ENCODE measurements at regions not wholly inside any gene's neighbourhood (a gene's known extent, or its start where the extent isn't known, plus 50 kb on each side); places are given as distances from the start of the nearest gene placed in this dataset.
"Not testable (repeated sequence)": the region's sequence is repeated elsewhere in the genome, so short reads cannot be mapped to it uniquely, and the experiment has no call there.

DNA sequence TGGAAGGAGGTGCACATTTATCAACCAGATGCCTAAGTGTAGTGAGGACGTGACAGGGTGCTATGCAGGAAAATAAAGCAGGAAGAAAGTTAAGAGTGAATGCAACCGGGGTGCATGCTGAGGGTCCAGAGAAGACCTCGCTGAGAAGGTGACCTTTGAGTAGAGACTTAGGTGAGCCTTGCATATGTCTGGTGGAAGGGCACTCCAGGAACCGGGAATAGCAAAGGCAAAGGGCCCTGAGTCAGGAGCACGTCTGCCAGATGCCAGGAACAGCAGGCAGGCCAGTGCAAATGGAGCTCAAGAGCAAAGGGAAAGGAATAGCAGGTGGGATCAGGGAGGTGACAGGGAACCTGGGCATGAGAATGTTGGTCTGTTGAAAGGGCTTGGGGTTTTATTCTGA is 445.5 kb downstream of the PREX1 start:
- DNase-seq = no peak
- no peaks in the 10 kb centered on the region for H3K4me1 ChIP-seq (ENCODE audit: control insufficient read depth, insufficient read depth, low read length)
- no peaks in the 10 kb centered on the region for H3K9me3 ChIP-seq (ENCODE audit: control insufficient read depth, low read depth, low read length)
- H3K27me3 ChIP-seq (ENCODE audit: control insufficient read depth, insufficient read depth, low read length) = no peaks in the 10 kb centered on the region
- no peak overlapping the region for H3K4me3 ChIP-seq (ENCODE audit: low read length)
- WGBS (ENCODE audit: insufficient coverage, low lambda C conversion rate) = 75% methylated on average over 2 of the region's 5 CpGs
- no peaks in the 10 kb centered on the region for H3K36me3 ChIP-seq (ENCODE audit: control insufficient read depth, insufficient read depth, low read length)
- H3K27ac ChIP-seq (ENCODE audit: low read length) = no peak overlapping the region

GRCh38 chr20:48381353-48382120 is 446.3 kb downstream of the PREX1 start:
- Histone ChIP-seq H3K27ac (ENCODE audit: low read length) (peak overlapping the region; percentile 10), H3K27me3 (ENCODE audit: control insufficient read depth, insufficient read depth, low read length) (no peaks in the 10 kb centered on the region), H3K4me1 (ENCODE audit: control insufficient read depth, insufficient read depth, low read length) (no peaks in the 10 kb centered on the region), H3K9me3 (ENCODE audit: control insufficient read depth, low read depth, low read length) (no peaks in the 10 kb centered on the region), H3K36me3 (ENCODE audit: control insufficient read depth, insufficient read depth, low read length) (no peaks in the 10 kb centered on the region), H3K4me3 (ENCODE audit: low read length) (no peak overlapping the region)
- 31% methylated on average over 3 of the region's 12 CpGs for WGBS (ENCODE audit: insufficient coverage, low lambda C conversion rate)
- DNase-seq = no peak

DNA sequence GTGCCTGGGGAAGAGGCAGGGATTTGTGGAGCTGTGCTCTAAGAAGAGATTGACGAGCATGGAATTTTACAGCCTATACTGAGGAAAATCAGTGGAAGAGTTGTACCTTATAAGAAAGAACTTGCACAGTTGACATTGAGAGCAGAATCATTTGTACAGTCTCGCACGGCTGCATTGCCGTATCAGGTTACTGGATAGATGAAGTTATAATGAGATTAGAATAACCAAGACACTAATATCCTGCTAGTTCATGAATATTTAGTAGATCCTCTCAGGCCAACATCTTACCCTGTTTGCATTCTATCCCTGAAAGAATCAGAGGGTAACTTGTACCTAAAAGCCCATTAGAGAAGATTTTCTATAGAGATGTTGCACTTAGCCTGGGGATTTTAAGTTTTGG is 447.1 kb downstream of the PREX1 start:
- H3K36me3 ChIP-seq (ENCODE audit: control insufficient read depth, insufficient read depth, low read length) = no peaks in the 10 kb centered on the region
- H3K4me1 ChIP-seq (ENCODE audit: control insufficient read depth, insufficient read depth, low read length) = no peaks in the 10 kb centered on the region
- no peak for DNase-seq
- H3K4me3 ChIP-seq (ENCODE audit: low read length) = no peak overlapping the region
- no peaks in the 10 kb centered on the region for H3K9me3 ChIP-seq (ENCODE audit: control insufficient read depth, low read depth, low read length)
- no peak overlapping the region for H3K27ac ChIP-seq (ENCODE audit: low read length)
- WGBS (ENCODE audit: insufficient coverage, low lambda C conversion rate) = 100% methylated on average over 1 of the region's 4 CpGs
- H3K27me3 ChIP-seq (ENCODE audit: control insufficient read depth, insufficient read depth, low read length) = no peaks in the 10 kb centered on the region

GRCh38 chr20:48378976-48379675 is 448.7 kb downstream of the PREX1 start:
- peaks cover 2% of the 10 kb centered on the region for H3K27me3 ChIP-seq (ENCODE audit: control insufficient read depth, insufficient read depth, low read length)
- H3K4me3 ChIP-seq (ENCODE audit: low read length) = no peak overlapping the region
- no peaks in the 10 kb centered on the region for H3K9me3 ChIP-seq (ENCODE audit: control insufficient read depth, low read depth, low read length)
- no peaks in the 10 kb centered on the region for H3K4me1 ChIP-seq (ENCODE audit: control insufficient read depth, insufficient read depth, low read length)
- 100% methylated on average over 3 of the region's 8 CpGs for WGBS (ENCODE audit: insufficient coverage, low lambda C conversion rate)
- no peak for DNase-seq
- no peak overlapping the region for H3K27ac ChIP-seq (ENCODE audit: low read length)
- H3K36me3 ChIP-seq (ENCODE audit: control insufficient read depth, insufficient read depth, low read length) = no peaks in the 10 kb centered on the region

DNA sequence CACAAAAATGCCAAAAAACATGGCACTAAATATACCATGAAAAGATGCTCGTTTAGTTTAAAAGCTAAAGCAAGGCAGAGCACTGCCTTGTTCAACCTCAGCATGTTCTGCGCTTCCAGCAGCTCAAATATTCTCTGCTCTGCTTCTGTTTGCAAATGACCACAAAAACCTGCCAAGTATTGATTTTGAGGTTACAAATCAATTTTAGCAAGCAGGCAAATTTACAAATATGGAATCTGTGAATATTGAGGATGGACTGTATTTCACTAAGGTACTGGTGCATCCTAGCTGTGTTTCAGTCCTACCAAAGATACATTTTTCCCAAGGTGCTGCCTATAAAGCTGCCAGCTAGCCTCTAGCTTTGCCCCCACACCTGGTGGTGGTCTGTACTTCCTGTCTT is 449.9 kb downstream of the PREX1 start:
- H3K4me3 ChIP-seq (ENCODE audit: low read length) = no peak overlapping the region
- no peak for DNase-seq
- WGBS (ENCODE audit: insufficient coverage, low lambda C conversion rate) = no CpG with 5 or more reads among the region's 2 CpGs
- no peaks in the 10 kb centered on the region for H3K9me3 ChIP-seq (ENCODE audit: control insufficient read depth, low read depth, low read length)
- peaks cover 2% of the 10 kb centered on the region for H3K27me3 ChIP-seq (ENCODE audit: control insufficient read depth, insufficient read depth, low read length)
- no peaks in the 10 kb centered on the region for H3K36me3 ChIP-seq (ENCODE audit: control insufficient read depth, insufficient read depth, low read length)
- H3K4me1 ChIP-seq (ENCODE audit: control insufficient read depth, insufficient read depth, low read length) = no peaks in the 10 kb centered on the region
- no peak overlapping the region for H3K27ac ChIP-seq (ENCODE audit: low read length)

- Histone ChIP-seq H3K9me3 (ENCODE audit: control insufficient read depth, low read depth, low read length) (no peaks in the 10 kb centered on the region), H3K4me1 (ENCODE audit: control insufficient read depth, insufficient read depth, low read length) (no peaks in the 10 kb centered on the region)
Measured at GRCh38 chr20:48375804-48376203, 452.0 kb downstream of the PREX1 start.

DNA sequence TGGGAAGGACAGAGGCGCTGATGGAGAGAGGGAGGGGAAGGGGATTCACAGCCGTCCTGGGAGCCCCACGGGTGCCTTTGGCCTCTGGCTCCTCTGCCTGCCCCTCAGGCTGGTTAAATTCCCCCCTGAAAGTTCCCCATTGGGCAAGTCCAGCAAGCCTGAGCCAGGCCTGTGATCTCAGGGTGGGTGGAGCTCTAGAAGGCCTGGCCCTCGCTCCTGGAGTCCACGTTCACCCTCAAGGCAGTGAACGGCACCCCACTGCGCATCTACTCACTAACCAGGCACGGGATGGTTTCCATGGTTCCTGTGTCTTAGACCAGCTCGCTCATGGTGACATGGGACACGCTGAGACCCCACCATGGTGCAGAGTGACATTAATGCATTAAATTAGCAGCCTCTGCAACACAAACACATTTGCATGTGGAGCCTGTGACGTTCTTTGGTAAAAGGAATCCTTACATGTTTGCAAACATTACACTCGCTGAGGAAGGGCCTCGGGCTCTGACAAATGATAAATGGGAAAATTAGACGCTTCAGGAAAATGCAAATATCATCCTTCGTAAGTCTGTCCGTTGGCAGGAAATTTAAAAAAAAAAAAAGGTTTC is 452.7 kb downstream of the PREX1 start:
- Histone ChIP-seq H3K4me1 (ENCODE audit: control insufficient read depth, insufficient read depth, low read length) (no peaks in the 10 kb centered on the region), H3K27ac (ENCODE audit: low read length) (no peak overlapping the region), H3K36me3 (ENCODE audit: control insufficient read depth, insufficient read depth, low read length) (no peaks in the 10 kb centered on the region), H3K27me3 (ENCODE audit: control insufficient read depth, insufficient read depth, low read length) (peaks cover 2% of the 10 kb centered on the region), H3K4me3 (ENCODE audit: low read length) (no peak overlapping the region), H3K9me3 (ENCODE audit: control insufficient read depth, low read depth, low read length) (no peaks in the 10 kb centered on the region)
- DNase-seq = no peak
- 55% methylated on average over 2 of the region's 16 CpGs for WGBS (ENCODE audit: insufficient coverage, low lambda C conversion rate)

More at GRCh38 chr20:48375804-48376203, 452.0 kb downstream of the PREX1 start:
- WGBS (ENCODE audit: insufficient coverage, low lambda C conversion rate) = no CpG with 5 or more reads among the region's 8 CpGs
- Histone ChIP-seq H3K36me3 (ENCODE audit: control insufficient read depth, insufficient read depth, low read length) (no peaks in the 10 kb centered on the region), H3K4me3 (ENCODE audit: low read length) (no peak overlapping the region), H3K27ac (ENCODE audit: low read length) (no peak overlapping the region), H3K27me3 (ENCODE audit: control insufficient read depth, insufficient read depth, low read length) (peaks cover 2% of the 10 kb centered on the region)
- DNase-seq = no peak

DNA sequence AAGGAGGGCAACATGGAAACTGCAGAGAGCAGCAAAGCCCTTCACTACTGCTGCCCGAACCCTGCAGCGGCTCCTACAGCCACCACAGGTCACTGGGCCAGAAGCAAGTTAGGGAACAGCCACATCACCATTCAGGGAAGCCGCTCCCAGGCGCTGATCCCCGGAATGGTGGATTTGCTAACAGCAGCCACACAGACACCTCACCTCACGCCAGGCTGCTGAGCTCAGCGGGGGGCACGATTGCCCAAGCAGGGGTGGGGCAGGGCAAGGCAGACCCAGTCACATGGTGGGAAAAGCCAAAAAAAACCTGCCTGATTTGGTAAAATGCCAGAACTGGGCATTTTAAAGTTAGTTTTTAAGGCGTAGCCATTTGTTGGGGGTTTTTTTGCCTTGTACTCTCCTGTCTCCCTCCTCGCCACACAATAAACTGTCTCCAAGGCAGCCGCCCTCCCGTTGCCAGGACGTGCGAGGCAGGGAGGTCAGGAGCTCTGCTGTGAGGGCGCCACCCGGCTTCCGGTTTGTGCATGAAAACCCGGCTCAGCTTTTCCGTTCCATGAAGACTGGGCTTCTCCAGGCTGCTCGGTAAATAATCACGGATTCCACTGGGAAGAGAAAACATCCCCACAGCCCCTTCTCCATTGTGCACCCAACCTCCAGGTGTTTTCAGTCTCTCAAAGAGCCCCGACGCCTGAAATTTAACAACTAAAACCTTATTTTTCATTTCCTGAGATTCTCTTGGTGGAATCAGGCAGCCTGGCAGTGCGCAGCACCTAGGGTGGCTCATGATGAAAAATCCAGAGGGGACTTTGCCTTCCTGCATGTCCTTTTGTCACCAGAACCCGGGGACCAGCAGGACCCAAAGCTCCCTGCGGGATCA is 453.5 kb downstream of the PREX1 start:
- H3K4me1 ChIP-seq (ENCODE audit: control insufficient read depth, insufficient read depth, low read length); H3K27ac ChIP-seq (ENCODE audit: low read length); H3K36me3 ChIP-seq (ENCODE audit: control insufficient read depth, insufficient read depth, low read length); H3K9me3 ChIP-seq (ENCODE audit: control insufficient read depth, low read depth, low read length); H3K4me3 ChIP-seq (ENCODE audit: low read length); H3K27me3 ChIP-seq (ENCODE audit: control insufficient read depth, insufficient read depth, low read length): not testable (repeated sequence)
- DNase-seq = peak in 1 of 2 donors; percentile 37
- no CpG with 5 or more reads among the region's 26 CpGs for WGBS (ENCODE audit: insufficient coverage, low lambda C conversion rate)

GRCh38 chr20:48373555-48373934 is 454.3 kb downstream of the PREX1 start:
- WGBS (ENCODE audit: insufficient coverage, low lambda C conversion rate) = no CpG with 5 or more reads among the region's 19 CpGs
- H3K27me3 ChIP-seq (ENCODE audit: control insufficient read depth, insufficient read depth, low read length) = peaks cover 2% of the 10 kb centered on the region
- no peaks in the 10 kb centered on the region for H3K36me3 ChIP-seq (ENCODE audit: control insufficient read depth, insufficient read depth, low read length)

More at GRCh38 chr20:48373555-48373934, 454.3 kb downstream of the PREX1 start:
- Histone ChIP-seq H3K4me1 (ENCODE audit: control insufficient read depth, insufficient read depth, low read length) (no peaks in the 10 kb centered on the region), H3K4me3 (ENCODE audit: low read length) (no peak overlapping the region), H3K9me3 (ENCODE audit: control insufficient read depth, low read depth, low read length) (no peaks in the 10 kb centered on the region), H3K27ac (ENCODE audit: low read length) (no peak overlapping the region)
- DNase-seq = no peak
